ENCODE measurements at regions not wholly inside any gene's neighbourhood (a gene's known extent, or its start where the extent isn't known, plus 50 kb on each side); places are given as distances from the start of the nearest gene placed in this dataset.

DNA sequence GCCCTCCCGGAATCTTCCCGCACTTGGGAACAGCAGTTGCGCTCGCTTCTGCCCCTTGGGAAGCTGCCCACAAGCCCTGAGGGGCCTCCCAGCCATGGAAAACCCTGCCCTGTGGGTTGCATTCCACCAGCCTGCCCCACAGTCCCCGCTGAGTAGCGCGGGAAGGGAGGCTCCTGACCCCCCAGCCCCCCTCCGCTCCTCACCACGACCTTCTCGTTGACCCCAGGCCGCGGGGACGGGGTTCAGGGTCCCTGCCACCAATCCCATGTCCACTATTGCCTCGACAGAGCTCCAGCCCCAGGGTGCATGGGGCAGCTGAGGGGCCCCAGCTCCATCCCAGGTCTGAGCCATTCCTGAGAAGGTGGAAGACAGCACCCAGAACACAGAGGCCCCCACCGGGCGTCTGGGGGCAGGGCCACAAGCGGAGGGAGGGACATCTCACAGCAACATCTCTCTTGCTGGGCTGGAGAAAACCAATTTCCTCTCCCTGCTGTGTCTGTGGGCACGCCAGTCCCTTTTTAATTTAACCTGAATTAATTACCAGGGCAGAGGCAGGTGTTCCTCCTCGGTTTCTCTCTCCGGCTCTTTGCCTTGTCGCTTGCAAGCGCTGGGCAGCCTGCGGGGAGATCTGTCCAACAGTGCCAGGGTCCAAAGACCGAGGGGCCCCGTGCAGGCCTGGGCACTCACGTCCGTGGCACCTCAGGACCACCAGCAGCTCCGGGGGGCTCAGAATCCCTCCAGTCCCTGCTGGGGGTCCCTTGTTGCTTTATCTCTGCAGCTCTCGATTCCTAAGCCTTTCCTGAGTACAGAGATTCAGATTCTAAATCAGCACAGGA, 57.9 kb downstream of the FOXL3 start:
- no peaks in the 10 kb centered on the region for H3K36me3 ChIP-seq (ENCODE audit: control insufficient read depth in 2 of 2, extremely low read depth in 1 of 2, insufficient read depth in 2 of 2, low read length in 2 of 2)
- no peaks in the 10 kb centered on the region for H3K79me2 ChIP-seq (ENCODE audit: control insufficient read depth, insufficient read depth, low read length)
- no peaks in the 10 kb centered on the region for H3K9me1 ChIP-seq (replicated peaks; ENCODE audit: control insufficient read depth, extremely low read depth, insufficient read depth, low read length)
- peaks cover 13% of the 10 kb centered on the region for H3K4me1 ChIP-seq (ENCODE audit: control insufficient read depth, extremely low read depth, insufficient read depth, low read length)
- ChIA-PET CTCF (no interaction called here), POLR2A (no interaction called here)
- no peak overlapping the region for H3K4me2 ChIP-seq (ENCODE audit: insufficient read depth, low read length)
- no peaks in the 10 kb centered on the region for H3K27me3 ChIP-seq (ENCODE audit: control insufficient read depth in 2 of 2, insufficient read depth in 2 of 2, low read length in 2 of 2)
- no peak overlapping the region for H3K4me3 ChIP-seq (replicated peaks in 1 of 3; ENCODE audit: insufficient read depth in 1 of 3, low read depth in 1 of 3, low read length in 3 of 3)
- intact Hi-C loops (cut with micrococcal nuclease) (no loop called here), dilution Hi-C loops (cut with MboI; ENCODE audit: extremely low pct_ligation_motif_present, low sequenced_read_pairs) (no loop called here)
- no peak overlapping the region for H3K9ac ChIP-seq (replicated peaks; ENCODE audit: extremely low read depth, insufficient read depth, low read length)
- no peaks in the 10 kb centered on the region for H3K9me3 ChIP-seq (replicated peaks; ENCODE audit: control insufficient read depth, insufficient read depth, low read length)
- BruUV-seq (replicated peaks): no TSS peak
- no peaks in the 10 kb centered on the region for H4K20me1 ChIP-seq (replicated peaks; ENCODE audit: control insufficient read depth, extremely low read depth, insufficient read depth, low read length)
- no peak for FAIRE-seq
- TF ChIP-seq JUN (IDR thresholded peaks at IDR 0.05; ENCODE audit: borderline replicate concordance, insufficient read depth, insufficient read length, low read depth) (no peak), MYC (IDR thresholded peaks at IDR 0.05; ENCODE audit: low read depth, low read length) (no peak), FOS (IDR thresholded peaks at IDR 0.05; ENCODE audit: borderline replicate concordance, insufficient read depth, low read length) (no peak), POLR2AphosphoS5 (IDR thresholded peaks at IDR 0.05; ENCODE audit: insufficient read depth, low read depth, low read length) (no peak), EZH2 (IDR thresholded peaks at IDR 0.05; ENCODE audit: borderline replicate concordance, low read depth, low read length, severe bottlenecking) (no peak), GATA2 (IDR thresholded peaks at IDR 0.05; ENCODE audit: insufficient read depth, insufficient read length, low read depth, low read length) (no peak), POLR2A (IDR thresholded peaks at IDR 0.05; ENCODE audit: low read depth, low read length) (no peak)
- TF ChIP-seq, protein P1, sequence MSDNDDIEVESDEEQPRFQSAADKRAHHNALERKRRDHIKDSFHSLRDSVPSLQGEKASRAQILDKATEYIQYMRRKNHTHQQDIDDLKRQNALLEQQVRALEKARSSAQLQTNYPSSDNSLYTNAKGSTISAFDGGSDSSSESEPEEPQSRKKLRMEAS (IDR thresholded peaks at IDR 0.05; ENCODE audit: insufficient read depth, insufficient read length): no peak
- TF ChIP-seq, protein P2, sequence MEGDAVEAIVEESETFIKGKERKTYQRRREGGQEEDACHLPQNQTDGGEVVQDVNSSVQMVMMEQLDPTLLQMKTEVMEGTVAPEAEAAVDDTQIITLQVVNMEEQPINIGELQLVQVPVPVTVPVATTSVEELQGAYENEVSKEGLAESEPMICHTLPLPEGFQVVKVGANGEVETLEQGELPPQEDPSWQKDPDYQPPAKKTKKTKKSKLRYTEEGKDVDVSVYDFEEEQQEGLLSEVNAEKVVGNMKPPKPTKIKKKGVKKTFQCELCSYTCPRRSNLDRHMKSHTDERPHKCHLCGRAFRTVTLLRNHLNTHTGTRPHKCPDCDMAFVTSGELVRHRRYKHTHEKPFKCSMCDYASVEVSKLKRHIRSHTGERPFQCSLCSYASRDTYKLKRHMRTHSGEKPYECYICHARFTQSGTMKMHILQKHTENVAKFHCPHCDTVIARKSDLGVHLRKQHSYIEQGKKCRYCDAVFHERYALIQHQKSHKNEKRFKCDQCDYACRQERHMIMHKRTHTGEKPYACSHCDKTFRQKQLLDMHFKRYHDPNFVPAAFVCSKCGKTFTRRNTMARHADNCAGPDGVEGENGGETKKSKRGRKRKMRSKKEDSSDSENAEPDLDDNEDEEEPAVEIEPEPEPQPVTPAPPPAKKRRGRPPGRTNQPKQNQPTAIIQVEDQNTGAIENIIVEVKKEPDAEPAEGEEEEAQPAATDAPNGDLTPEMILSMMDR (IDR thresholded peaks at IDR 0.05; ENCODE audit: extremely low read depth in 1 of 2, insufficient read depth in 1 of 2, low read depth in 1 of 2, low read length in 2 of 2): no peak
- H3K27ac ChIP-seq (ENCODE audit: insufficient read depth, low read depth, low read length): no peak overlapping the region
- H2AFZ ChIP-seq (ENCODE audit: low read depth, low read length): no peak overlapping the region
- no peak for DNase-seq (ENCODE audit: low read depth, low spot score)

Data from endothelial cell of umbilical vein (primary cell).